ENCODE measurements at regions not wholly inside any gene's neighbourhood (a gene's known extent, or its start where the extent isn't known, plus 50 kb on each side); places are given as distances from the start of the nearest gene placed in this dataset.

- Histone ChIP-seq H3K4me1 (no peaks in the 10 kb centered on the region), H3K4me3 (no peak overlapping the region), H3K9me3 (no peaks in the 10 kb centered on the region), H3K27ac (no peak overlapping the region), H3K36me3 (no peaks in the 10 kb centered on the region), H3K27me3 (no peaks in the 10 kb centered on the region)
- TF ChIP-seq POLR2A (IDR thresholded peaks at IDR 0.05), result no peak
- TF ChIP-seq CTCF (IDR thresholded peaks at IDR 0.05), result no peak
- TF ChIP-seq POLR2AphosphoS5 (IDR thresholded peaks at IDR 0.05), result no peak
- intact Hi-C loops (cut with DNase I; ENCODE audit: low total_unique reads), result no loop called here
- no peak for DNase-seq (ENCODE audit: low spot score in 2 of 2)
These were observed 71.3 kb upstream of the PGRMC2 start for GRCh38 chr4:128358913-128359279.

- TF ChIP-seq CTCF (IDR thresholded peaks at IDR 0.05), result no peak
- no peak for TF ChIP-seq POLR2AphosphoS5 (IDR thresholded peaks at IDR 0.05)
- TF ChIP-seq POLR2A (IDR thresholded peaks at IDR 0.05), result no peak
- no peaks in the 10 kb centered on the region for H3K9me3 ChIP-seq
- intact Hi-C loops (cut with DNase I; ENCODE audit: low total_unique reads), result no loop called here
- H3K4me1 ChIP-seq, result no peaks in the 10 kb centered on the region
- peak overlapping the region in 1 of 2 donors; percentile 13 for H3K27ac ChIP-seq
- DNase-seq (ENCODE audit: low spot score in 2 of 2), result no peak
- no peaks in the 10 kb centered on the region for H3K36me3 ChIP-seq
- H3K4me3 ChIP-seq, result no peak overlapping the region
- no peaks in the 10 kb centered on the region for H3K27me3 ChIP-seq
These were observed 70.8 kb upstream of the PGRMC2 start for GRCh38 chr4:128358231-128358912.

- H3K36me3 ChIP-seq, result no peaks in the 10 kb centered on the region
- DNase-seq (ENCODE audit: low spot score in 2 of 2), result no peak
- H3K4me1 ChIP-seq, result no peaks in the 10 kb centered on the region
- H3K27me3 ChIP-seq, result no peaks in the 10 kb centered on the region
- no peak for TF ChIP-seq CTCF (IDR thresholded peaks at IDR 0.05)
- TF ChIP-seq POLR2A (IDR thresholded peaks at IDR 0.05), result no peak
- no peak for TF ChIP-seq POLR2AphosphoS5 (IDR thresholded peaks at IDR 0.05)
- no peak overlapping the region for H3K4me3 ChIP-seq
- intact Hi-C loops (cut with DNase I; ENCODE audit: low total_unique reads), result no loop called here
- no peak overlapping the region for H3K27ac ChIP-seq
- no peaks in the 10 kb centered on the region for H3K9me3 ChIP-seq
These were observed 69.7 kb upstream of the PGRMC2 start for GRCh38 chr4:128357286-128357685.

DNA sequence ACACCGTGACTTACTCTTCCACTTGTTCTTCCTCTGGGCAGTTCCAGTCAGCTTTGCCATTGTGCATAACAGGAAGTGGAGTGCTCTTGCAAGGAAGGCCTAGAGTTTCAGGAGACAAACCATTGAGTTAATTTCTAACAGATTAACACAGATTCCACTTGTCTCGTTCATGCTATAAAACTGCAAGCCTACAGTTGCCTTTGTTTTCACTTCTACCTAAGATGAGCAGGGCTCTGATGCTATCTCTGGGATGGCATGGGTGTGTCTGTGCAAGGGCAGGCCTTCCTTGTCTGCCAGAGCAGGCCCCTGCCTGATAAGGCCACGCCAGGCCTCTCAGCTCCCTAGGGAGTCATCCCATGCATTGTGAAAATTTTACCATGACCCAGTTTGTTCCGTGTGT, 67.7 kb upstream of the PGRMC2 start:
- no peak for TF ChIP-seq POLR2AphosphoS5 (IDR thresholded peaks at IDR 0.05)
- TF ChIP-seq POLR2A (IDR thresholded peaks at IDR 0.05), result no peak
- TF ChIP-seq CTCF (IDR thresholded peaks at IDR 0.05), result no peak
- Histone ChIP-seq H3K4me3 (no peak overlapping the region), H3K27me3 (no peaks in the 10 kb centered on the region), H3K36me3 (no peaks in the 10 kb centered on the region), H3K4me1 (no peaks in the 10 kb centered on the region), H3K27ac (no peak overlapping the region), H3K9me3 (no peaks in the 10 kb centered on the region)
- DNase-seq (ENCODE audit: low spot score in 2 of 2), result no peak
- intact Hi-C loops (cut with DNase I; ENCODE audit: low total_unique reads), result loop anchor here (2.0 kb wide), 1 partner anchor 55 kb away; no protein-coding TSS in a partner anchor

DNA sequence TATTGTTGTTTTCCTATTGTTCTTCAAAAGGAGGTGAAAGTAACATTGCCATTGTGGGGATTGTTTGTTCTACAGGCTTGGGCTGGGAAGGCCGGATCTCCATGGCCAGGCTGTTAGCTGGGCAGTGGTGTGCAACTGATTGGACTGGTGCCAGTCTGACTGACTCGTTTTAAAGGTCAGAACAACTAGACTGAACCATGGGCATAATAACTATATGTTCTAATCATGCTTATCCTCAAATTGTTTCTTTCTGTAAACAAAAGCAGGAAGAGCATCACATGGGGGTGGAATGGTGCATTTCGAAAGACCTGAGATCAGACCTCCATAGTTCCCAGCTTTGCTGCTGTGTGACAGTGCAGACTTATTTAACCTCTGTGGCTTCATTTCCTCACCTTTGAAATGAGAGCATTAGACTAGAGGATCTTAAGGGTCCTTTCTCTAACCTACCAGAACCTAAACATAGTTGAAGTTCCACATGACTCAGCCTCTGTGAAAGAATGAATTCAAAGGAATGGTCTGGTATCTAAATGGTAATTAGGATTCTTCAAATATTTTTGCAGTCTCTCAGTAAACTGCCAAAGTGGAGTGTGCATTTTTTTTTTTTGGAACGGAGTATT, 66.7 kb upstream of the PGRMC2 start:
- no peak for DNase-seq (ENCODE audit: low spot score in 2 of 2)
- no peaks in the 10 kb centered on the region for H3K9me3 ChIP-seq
- H3K27ac ChIP-seq, result no peak overlapping the region
- no peaks in the 10 kb centered on the region for H3K4me1 ChIP-seq
- no peaks in the 10 kb centered on the region for H3K27me3 ChIP-seq
- H3K36me3 ChIP-seq, result no peaks in the 10 kb centered on the region
- intact Hi-C loops (cut with DNase I; ENCODE audit: low total_unique reads), result loop anchor here (2.0 kb wide), 1 partner anchor 56 kb away; no protein-coding TSS in a partner anchor
- H3K4me3 ChIP-seq, result no peak overlapping the region
- TF ChIP-seq POLR2AphosphoS5 (IDR thresholded peaks at IDR 0.05) (no peak), POLR2A (IDR thresholded peaks at IDR 0.05) (no peak), CTCF (IDR thresholded peaks at IDR 0.05) (no peak)

Measured in breast epithelium (tissue), 4 donors.